ENCODE measurements at regions not wholly inside any gene's neighbourhood (a gene's known extent, or its start where the extent isn't known, plus 50 kb on each side); places are given as distances from the start of the nearest gene placed in this dataset.

DNA sequence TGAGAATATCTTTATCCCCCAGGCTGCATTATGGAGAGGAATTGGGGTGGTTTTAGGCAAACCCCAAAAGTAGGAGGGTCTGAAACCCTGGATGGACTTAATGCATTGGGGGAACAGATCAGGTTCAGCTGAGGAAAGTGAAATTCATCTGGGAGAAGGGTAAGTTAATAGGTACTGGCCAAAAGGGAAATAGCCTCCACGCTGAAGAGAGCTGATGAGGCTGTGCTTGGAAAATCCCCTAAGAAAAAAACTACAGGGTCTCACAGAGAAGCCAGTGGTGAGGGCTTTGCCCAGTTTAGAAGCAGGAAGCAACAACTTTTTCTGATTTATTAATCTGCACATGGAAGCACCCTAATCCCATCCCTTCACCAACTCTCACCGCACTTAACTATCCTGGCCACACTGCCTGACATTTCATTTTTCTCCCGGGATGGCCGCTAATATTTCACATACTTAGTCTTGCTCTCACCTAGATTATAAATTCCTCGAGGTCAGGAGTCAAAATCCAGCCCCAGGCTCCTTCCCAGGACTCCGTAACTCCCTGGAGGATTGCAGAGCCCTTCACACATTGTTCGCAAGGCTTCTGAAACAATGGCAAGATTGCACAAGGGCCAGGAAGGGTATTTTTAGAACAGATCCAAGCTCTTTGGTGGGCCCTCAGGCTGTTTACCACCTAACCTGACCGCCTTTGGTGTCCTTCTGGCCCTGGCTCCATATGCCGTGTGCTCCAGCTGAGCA lies 60.9 kb upstream of the TARBP1 start:
- no peaks in the 10 kb centered on the region for H3K36me3 ChIP-seq (ENCODE audit: control insufficient read depth, insufficient read depth, low read length)
- DNase-seq, result no peak
- no peak overlapping the region for H3K9ac ChIP-seq (ENCODE audit: low read depth, low read length)
- TF ChIP-seq, protein P1, sequence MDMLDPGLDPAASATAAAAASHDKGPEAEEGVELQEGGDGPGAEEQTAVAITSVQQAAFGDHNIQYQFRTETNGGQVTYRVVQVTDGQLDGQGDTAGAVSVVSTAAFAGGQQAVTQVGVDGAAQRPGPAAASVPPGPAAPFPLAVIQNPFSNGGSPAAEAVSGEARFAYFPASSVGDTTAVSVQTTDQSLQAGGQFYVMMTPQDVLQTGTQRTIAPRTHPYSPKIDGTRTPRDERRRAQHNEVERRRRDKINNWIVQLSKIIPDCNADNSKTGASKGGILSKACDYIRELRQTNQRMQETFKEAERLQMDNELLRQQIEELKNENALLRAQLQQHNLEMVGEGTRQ (IDR thresholded peaks at IDR 0.05; ENCODE audit: low read depth, low read length), result no peak
- TF ChIP-seq RCOR1 (IDR thresholded peaks at IDR 0.05; ENCODE audit: insufficient replicate concordance, low read length) (no peak), FOS (IDR thresholded peaks at IDR 0.05; ENCODE audit: low read depth, low read length) (no peak), NFE2L2 (IDR thresholded peaks at IDR 0.05; ENCODE audit: low read depth, low read length) (no peak), MAFK (IDR thresholded peaks at IDR 0.05; ENCODE audit: low read depth, low read length) (no peak), CHD1 (IDR thresholded peaks at IDR 0.05; ENCODE audit: low read depth, low read length) (no peak), SMC3 (IDR thresholded peaks at IDR 0.05; ENCODE audit: low read depth, low read length) (no peak), RFX5 (IDR thresholded peaks at IDR 0.05; ENCODE audit: low read depth, low read length) (no peak), MAZ (IDR thresholded peaks at IDR 0.05; ENCODE audit: borderline replicate concordance, low read depth, low read length) (no peak), RAD21 (IDR thresholded peaks at IDR 0.05; ENCODE audit: low read length) (no peak), CEBPB (IDR thresholded peaks at IDR 0.05; ENCODE audit: low read depth, low read length) (no peak), MXI1 (IDR thresholded peaks at IDR 0.05; ENCODE audit: borderline replicate concordance, low read depth, low read length) (no peak)
- TF ChIP-seq, protein P2, sequence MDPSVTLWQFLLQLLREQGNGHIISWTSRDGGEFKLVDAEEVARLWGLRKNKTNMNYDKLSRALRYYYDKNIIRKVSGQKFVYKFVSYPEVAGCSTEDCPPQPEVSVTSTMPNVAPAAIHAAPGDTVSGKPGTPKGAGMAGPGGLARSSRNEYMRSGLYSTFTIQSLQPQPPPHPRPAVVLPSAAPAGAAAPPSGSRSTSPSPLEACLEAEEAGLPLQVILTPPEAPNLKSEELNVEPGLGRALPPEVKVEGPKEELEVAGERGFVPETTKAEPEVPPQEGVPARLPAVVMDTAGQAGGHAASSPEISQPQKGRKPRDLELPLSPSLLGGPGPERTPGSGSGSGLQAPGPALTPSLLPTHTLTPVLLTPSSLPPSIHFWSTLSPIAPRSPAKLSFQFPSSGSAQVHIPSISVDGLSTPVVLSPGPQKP (IDR thresholded peaks at IDR 0.05; ENCODE audit: borderline replicate concordance, low read depth, low read length), result no peak
- TF ChIP-seq, protein P3, sequence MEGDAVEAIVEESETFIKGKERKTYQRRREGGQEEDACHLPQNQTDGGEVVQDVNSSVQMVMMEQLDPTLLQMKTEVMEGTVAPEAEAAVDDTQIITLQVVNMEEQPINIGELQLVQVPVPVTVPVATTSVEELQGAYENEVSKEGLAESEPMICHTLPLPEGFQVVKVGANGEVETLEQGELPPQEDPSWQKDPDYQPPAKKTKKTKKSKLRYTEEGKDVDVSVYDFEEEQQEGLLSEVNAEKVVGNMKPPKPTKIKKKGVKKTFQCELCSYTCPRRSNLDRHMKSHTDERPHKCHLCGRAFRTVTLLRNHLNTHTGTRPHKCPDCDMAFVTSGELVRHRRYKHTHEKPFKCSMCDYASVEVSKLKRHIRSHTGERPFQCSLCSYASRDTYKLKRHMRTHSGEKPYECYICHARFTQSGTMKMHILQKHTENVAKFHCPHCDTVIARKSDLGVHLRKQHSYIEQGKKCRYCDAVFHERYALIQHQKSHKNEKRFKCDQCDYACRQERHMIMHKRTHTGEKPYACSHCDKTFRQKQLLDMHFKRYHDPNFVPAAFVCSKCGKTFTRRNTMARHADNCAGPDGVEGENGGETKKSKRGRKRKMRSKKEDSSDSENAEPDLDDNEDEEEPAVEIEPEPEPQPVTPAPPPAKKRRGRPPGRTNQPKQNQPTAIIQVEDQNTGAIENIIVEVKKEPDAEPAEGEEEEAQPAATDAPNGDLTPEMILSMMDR (conservative IDR thresholded peaks at IDR 0.05; ENCODE audit: low read depth, low read length), result no peak
- in situ Hi-C loops (cut with MboI; ENCODE audit: low sequenced_read_pairs), result no loop called here
- H3K23ac ChIP-seq (ENCODE audit: low read depth, low read length), result no peak overlapping the region
- H3K27me3 ChIP-seq (ENCODE audit: control insufficient read depth, insufficient read depth, low read length), result no peaks in the 10 kb centered on the region; the same call in 1 of the 2 replicates
- H2BK120ac ChIP-seq (ENCODE audit: low read depth, low read length), result no peak overlapping the region
- no peaks in the 10 kb centered on the region for H3K79me1 ChIP-seq (ENCODE audit: low read depth in 1 of 2, low read length in 2 of 2)
- no peak overlapping the region for H3K14ac ChIP-seq (replicated peaks; ENCODE audit: low read depth, low read length)
- ChIA-PET POLR2A (ENCODE audit: unreplicated experiment) (no interaction called here), CTCF (interaction anchor here (0.6 to 1.0 kb wide), 2 partner anchors 14 to 65 kb away, joined by 3 read pairs; no protein-coding TSS in a partner anchor)
- no peak overlapping the region for H2AFZ ChIP-seq (replicated peaks; ENCODE audit: low read length, poor library complexity)
- H4K91ac ChIP-seq (ENCODE audit: insufficient read depth, low read depth, low read length), result no peak overlapping the region
- H3K27ac ChIP-seq (ENCODE audit: insufficient read depth, low read length), result no peak overlapping the region
- peaks cover 22% of the 10 kb centered on the region for H3K4me1 ChIP-seq (ENCODE audit: control insufficient read depth, insufficient read depth, low read length)
- no peak overlapping the region for H2BK15ac ChIP-seq (ENCODE audit: low read depth, low read length)
- ATAC-seq (ENCODE audit: low read depth), result no peak
- intact Hi-C loops (cut with micrococcal nuclease), result no loop called here
- H4K20me1 ChIP-seq (ENCODE audit: insufficient read depth, low read length), result no peaks in the 10 kb centered on the region
- dilution Hi-C loops (cut with HindIII; ENCODE audit: low sequenced_read_pairs, unreplicated experiment), result no loop called here
- no peak overlapping the region for H3K18ac ChIP-seq (ENCODE audit: low read depth, low read length)
- no peak overlapping the region for H2BK5ac ChIP-seq (ENCODE audit: low read depth, low read length, poor library complexity, severe bottlenecking)
- no peak overlapping the region for H2BK20ac ChIP-seq (ENCODE audit: low read depth, low read length)
- 76% methylated on average over 7 of the region's 9 CpGs; no CpG with 5 or more reads in 1 of the 2 experiments for WGBS, 2 experiments (ENCODE audit: extremely low coverage in 2 of 2, insufficient read length in 1 of 2)
- H4K5ac ChIP-seq (ENCODE audit: low read depth, low read length), result no peak overlapping the region
- H3K9me1 ChIP-seq (ENCODE audit: insufficient read depth, low read length), result peaks cover 5% of the 10 kb centered on the region
- H3K56ac ChIP-seq (ENCODE audit: extremely low read depth, insufficient read depth, low read length), result no peak overlapping the region
- H3K4me2 ChIP-seq (ENCODE audit: low read depth, low read length), result no peak overlapping the region
- H4K8ac ChIP-seq (ENCODE audit: low read depth in 2 of 2, low read length in 2 of 2), result no peak overlapping the region
- H3K9me3 ChIP-seq (ENCODE audit: control insufficient read depth, insufficient read depth, low read length), result no peaks in the 10 kb centered on the region
- no peak overlapping the region for H3K4ac ChIP-seq (ENCODE audit: low read depth, low read length)
- no peak overlapping the region for H3K4me3 ChIP-seq (ENCODE audit: insufficient read depth, low read depth, low read length)
- H2AK9ac ChIP-seq (replicated peaks; ENCODE audit: low read depth, low read length, poor library complexity), result no peak overlapping the region
- BruUV-seq (replicated peaks), result no TSS peak
- H2AK5ac ChIP-seq (ENCODE audit: low read depth, low read length), result peak overlapping the region; percentile 16

Measured in IMR-90 (cell line).